OCI-LY3 (cell line): ENCODE measurements at regions not wholly inside any gene's neighbourhood (a gene's known extent, or its start where the extent isn't known, plus 50 kb on each side); places are given as distances from the start of the nearest gene placed in this dataset.
A peak's percentile ranks its signal among the peaks of the same experiment; 100 is the strongest.
"Not testable (repeated sequence)": the region's sequence is repeated elsewhere in the genome, so short reads cannot be mapped to it uniquely, and the experiment has no call there.

ENCODE experiments used
- H2AFZ ChIP-seq: fragments of 200-600, 300-600 bp; shearing (Covaris generic); 2 replicates; pipeline ENCODE4 v1.6.0; 2014; ENCODE audit warnings: antibody characterized with exemption, low read depth, low read length
- H3K27ac ChIP-seq: fragments of 200-600, 300-600 bp; sonication (generic); 2 replicates; pipeline ENCODE4 v1.5.1; 2014; ENCODE audit warnings: mild to moderate bottlenecking, low read length, moderate library complexity, mixed read lengths
- H3K27me3 ChIP-seq: fragments of 200-600, 300-600 bp; sonication (generic); 2 replicates; pipeline ENCODE4 v1.6.1; 2014; ENCODE audit warnings: low read depth, low read length, mixed read lengths
- H3K36me3 ChIP-seq: fragments of 200-600, 300-600 bp; sonication (generic); replicated peaks from 2 replicates; pipeline ENCODE3; 2014; ENCODE audit warnings: low read depth, low read length, mixed read lengths
- H3K4me1 ChIP-seq: fragments of 300-600, 200-600 bp; sonication (generic); 2 replicates; pipeline ENCODE4 v1.6.1; 2014; ENCODE audit warnings: low read length, mixed read lengths
- H3K4me2 ChIP-seq: fragments of 200-600, 300-600 bp; sonication (generic); 2 replicates; pipeline ENCODE4 v1.6.1; 2014; ENCODE audit warnings: low read length, mixed read lengths
- H3K4me3 ChIP-seq: fragments of 300-600, 200-600 bp; sonication (generic); 2 replicates; pipeline ENCODE4 v1.5.1; 2014; ENCODE audit warnings: antibody characterized with exemption, mild to moderate bottlenecking, low read length, moderate library complexity
- H3K79me2 ChIP-seq: fragments of 300-600, 200-600 bp; shearing (Covaris generic); 2 replicates; pipeline ENCODE4 v1.6.1; 2014; ENCODE audit warnings: mild to moderate bottlenecking, low read length, mixed read lengths
- H3K9ac ChIP-seq: fragments of 300-600, 200-600 bp; shearing (Covaris generic); 2 replicates; pipeline ENCODE4 v1.6.0; 2014; ENCODE audit warnings: mild to moderate bottlenecking, low read length, moderate library complexity
- H3K9me3 ChIP-seq: fragments of 200-600, 300-600 bp; shearing (Covaris generic); 2 replicates; pipeline ENCODE4 v1.6.1; 2014; ENCODE audit warnings: low read length, mixed read lengths; ENCODE audit not compliant: insufficient read depth
- H4K20me1 ChIP-seq: fragments of 200-600, 300-600 bp; sonication (generic); 2 replicates; pipeline ENCODE4 v1.6.1; 2016; ENCODE audit warnings: low read length, mixed read lengths; ENCODE audit not compliant: insufficient read depth
- CTCF ChIP-seq: fragments of 200-600, 300-600 bp; sonication (generic); IDR thresholded peaks from 2 replicates; pipeline ENCODE4 v1.5.1; 2014; ENCODE audit warnings: antibody characterized with exemption, low read length, low read depth
- EZH2phosphoT487 ChIP-seq: fragments of 200-600 bp; shearing (Covaris generic); IDR thresholded peaks from 2 replicates; pipeline ENCODE4 v1.6.1; 2018; ENCODE audit warnings: antibody characterized with exemption, mixed run types, low read depth

DNA sequence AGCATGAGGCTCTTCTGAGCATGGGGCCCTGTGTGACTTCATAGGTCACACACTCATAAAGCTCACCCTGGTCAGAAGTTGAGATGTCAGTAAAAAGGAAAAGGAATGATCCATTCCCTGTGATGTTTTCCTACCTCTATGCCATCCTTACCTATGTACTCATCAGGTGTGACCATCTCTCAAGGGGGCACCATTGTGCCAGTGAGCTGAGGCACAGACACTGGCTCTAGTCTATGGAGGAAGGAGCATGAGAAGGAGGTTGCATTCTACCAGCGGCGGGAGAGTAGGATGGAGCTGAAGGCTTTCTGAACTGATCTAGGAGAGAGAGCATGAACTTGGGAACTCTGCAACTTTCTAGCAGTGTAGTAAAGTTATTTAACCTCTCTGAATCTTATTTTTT, 65.8 kb upstream of the RGL1 start:
- no peaks in the 10 kb centered on the region for H3K36me3 ChIP-seq
- H3K9ac ChIP-seq, result no peak overlapping the region
- H2AFZ ChIP-seq, result no peak overlapping the region
- TF ChIP-seq EZH2phosphoT487 (no peak), CTCF (peak; percentile 21; the same call in 1 of the 2 replicates)
- no peaks in the 10 kb centered on the region for H3K4me1 ChIP-seq
- no peak overlapping the region for H3K4me2 ChIP-seq
- no peak overlapping the region for H3K4me3 ChIP-seq
- peaks cover 9% of the 10 kb centered on the region; the same call in 1 of the 2 replicates for H3K27me3 ChIP-seq
- H3K79me2 ChIP-seq, result no peaks in the 10 kb centered on the region
- H4K20me1 ChIP-seq, result no peaks in the 10 kb centered on the region
- no peaks in the 10 kb centered on the region for H3K9me3 ChIP-seq
- no peak overlapping the region for H3K27ac ChIP-seq

GRCh38 chr1:183737916-183738315, 67.0 kb upstream of the RGL1 start:
- not testable (repeated sequence) for H4K20me1 ChIP-seq, H3K4me3 ChIP-seq, H3K36me3 ChIP-seq, H2AFZ ChIP-seq, H3K27ac ChIP-seq, H3K79me2 ChIP-seq, H3K9ac ChIP-seq, H3K4me1 ChIP-seq, H3K4me2 ChIP-seq, H3K9me3 ChIP-seq
- H3K27me3 ChIP-seq, result peaks cover 12% of the 10 kb centered on the region; the same call in 1 of the 2 replicates

DNA sequence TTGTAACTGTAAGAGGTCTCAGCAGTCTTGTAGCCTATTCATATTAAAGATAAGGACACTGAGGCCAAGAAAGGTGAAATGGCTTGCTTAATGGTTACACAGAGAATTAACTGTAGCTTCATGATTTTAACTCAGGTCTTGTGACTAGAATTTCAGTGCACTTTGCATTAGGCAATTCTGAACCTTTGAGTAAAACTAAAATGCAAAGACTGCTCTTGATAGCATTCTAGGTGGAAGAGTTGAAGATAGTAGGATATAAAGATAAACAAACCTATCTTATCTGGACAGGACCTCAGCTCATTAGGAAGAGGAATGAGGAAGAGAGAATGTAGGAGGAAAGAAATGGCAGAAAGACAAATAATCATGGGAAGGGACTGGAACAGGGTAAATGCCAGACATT, 68.6 kb upstream of the RGL1 start:
- H3K79me2 ChIP-seq, result no peaks in the 10 kb centered on the region
- no peaks in the 10 kb centered on the region for H4K20me1 ChIP-seq
- H2AFZ ChIP-seq, result no peak overlapping the region
- peaks cover 5% of the 10 kb centered on the region for H3K4me1 ChIP-seq
- no peaks in the 10 kb centered on the region for H3K36me3 ChIP-seq
- peaks cover 12% of the 10 kb centered on the region; the same call in 1 of the 2 replicates for H3K27me3 ChIP-seq
- H3K27ac ChIP-seq, result no peak overlapping the region
- TF ChIP-seq CTCF, result no peak
- H3K4me2 ChIP-seq, result no peak overlapping the region
- H3K9me3 ChIP-seq, result no peaks in the 10 kb centered on the region
- H3K9ac ChIP-seq, result no peak overlapping the region
- no peak overlapping the region for H3K4me3 ChIP-seq

DNA sequence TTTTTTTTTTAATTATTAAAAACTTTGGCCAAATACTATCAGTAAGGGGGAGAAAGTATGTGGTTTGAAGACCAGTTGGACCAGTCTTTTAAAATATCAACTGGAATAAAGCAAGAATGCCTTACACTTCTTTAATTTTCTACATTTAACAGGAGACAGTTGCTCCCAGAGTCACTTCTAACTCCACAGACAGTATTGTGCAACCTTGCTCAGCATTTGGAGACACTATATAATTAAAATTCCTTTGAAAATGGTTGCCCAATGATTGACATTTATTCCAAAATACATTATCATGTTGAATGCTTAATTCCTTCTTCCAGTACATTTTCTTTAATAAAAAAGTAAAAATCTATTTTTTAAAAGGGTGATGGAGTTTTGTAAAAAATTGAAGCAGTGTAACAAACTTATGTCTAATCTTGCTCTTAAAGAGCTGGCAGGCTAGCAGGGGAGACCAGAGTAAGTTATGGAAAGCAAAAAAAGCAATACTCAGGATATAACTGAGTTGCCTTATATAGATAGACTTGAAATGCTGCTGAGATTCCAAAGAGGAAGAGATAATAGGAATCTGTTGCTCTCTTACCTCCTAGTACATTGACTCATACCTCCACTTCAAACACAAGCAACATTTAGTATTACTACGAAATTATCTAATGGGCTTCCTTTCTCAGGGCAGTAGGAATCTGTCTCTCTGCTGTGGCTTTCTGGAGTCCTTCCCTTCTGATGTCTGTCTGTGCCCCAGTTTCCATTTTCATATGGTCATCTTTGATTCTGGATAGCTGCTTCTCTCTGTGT, 69.7 kb upstream of the RGL1 start:
- no peak overlapping the region for H3K4me2 ChIP-seq
- TF ChIP-seq CTCF, result no peak
- TF ChIP-seq EZH2phosphoT487, result no peak
- no peaks in the 10 kb centered on the region for H3K79me2 ChIP-seq
- no peak overlapping the region for H2AFZ ChIP-seq
- H3K9ac ChIP-seq, result no peak overlapping the region
- no peaks in the 10 kb centered on the region for H3K36me3 ChIP-seq
- peaks cover 16% of the 10 kb centered on the region for H3K4me1 ChIP-seq
- no peaks in the 10 kb centered on the region for H3K9me3 ChIP-seq
- H4K20me1 ChIP-seq, result no peaks in the 10 kb centered on the region
- H3K4me3 ChIP-seq, result no peak overlapping the region
- peaks cover 12% of the 10 kb centered on the region; the same call in 1 of the 2 replicates for H3K27me3 ChIP-seq
- H3K27ac ChIP-seq, result no peak overlapping the region
